Mesendoderm (in vitro differentiated cells): ENCODE measurements at regions not wholly inside any gene's neighbourhood (a gene's known extent, or its start where the extent isn't known, plus 50 kb on each side); places are given as distances from the start of the nearest gene placed in this dataset.
"Not testable (repeated sequence)": the region's sequence is repeated elsewhere in the genome, so short reads cannot be mapped to it uniquely, and the experiment has no call there.

Experiments used
- DNase-seq: peaks from one replicate; pipeline ENCODE4 v3.0.0; 2013
- H2AK5ac ChIP-seq: 2 replicates; pipeline ENCODE4 v1.6.1; 2013; ENCODE audit warnings: low read length, inconsistent platforms
- H2BK120ac ChIP-seq: 2 replicates; pipeline ENCODE4 v1.6.1; 2013; ENCODE audit warnings: low read depth, mild to moderate bottlenecking, low read length, moderate library complexity, mixed read lengths
- H2BK15ac ChIP-seq: replicated peaks from 2 replicates; pipeline ENCODE4 v1.6.1; 2013; ENCODE audit warnings: low read depth, mild to moderate bottlenecking, moderate library complexity
- H2BK5ac ChIP-seq: 2 replicates; pipeline ENCODE4 v1.6.1; 2013; ENCODE audit warnings: low read length, inconsistent platforms
- H3K18ac ChIP-seq: 2 replicates; pipeline ENCODE4 v1.6.1; 2013; ENCODE audit warnings: mild to moderate bottlenecking, low read length, mixed read lengths
- H3K23ac ChIP-seq: one replicate; pipeline ENCODE4 v1.6.1; 2013; ENCODE audit warnings: low read length
- H3K27ac ChIP-seq: 2 replicates; pipeline ENCODE4 v1.5.1; 2013; ENCODE audit warnings: low read depth, mild to moderate bottlenecking, inconsistent platforms, low read length, moderate library complexity
- H3K27me3 ChIP-seq: 2 replicates; pipeline ENCODE4 v1.6.1; 2013; ENCODE audit warnings: low read length, control low read depth, mild to moderate bottlenecking, inconsistent platforms; ENCODE audit not compliant: insufficient read depth, poor library complexity
- H3K36me3 ChIP-seq: 2 replicates; pipeline ENCODE4 v1.6.1; 2013; ENCODE audit warnings: low read length, inconsistent platforms; ENCODE audit not compliant: control insufficient read depth, insufficient read depth
- H3K4ac ChIP-seq: one replicate; pipeline ENCODE4 v1.6.1; 2013; ENCODE audit warnings: low read depth, mild to moderate bottlenecking, low read length, moderate library complexity
- H3K4me1 ChIP-seq: 2 replicates; pipeline ENCODE4 v1.6.1; 2013; ENCODE audit warnings: low read depth, low read length, inconsistent platforms; ENCODE audit not compliant: control insufficient read depth
- H3K4me2 ChIP-seq: 2 replicates; pipeline ENCODE4 v1.6.1; 2013; ENCODE audit warnings: low read length
- H3K4me3 ChIP-seq: 2 replicates; pipeline ENCODE4 v1.5.1; 2013; ENCODE audit warnings: mild to moderate bottlenecking, low read length
- H3K56ac ChIP-seq: one replicate; pipeline ENCODE4 v1.6.1; 2013; ENCODE audit warnings: low read length
- H3K79me1 ChIP-seq: 2 replicates; pipeline ENCODE4 v1.6.1; 2013; ENCODE audit warnings: low read length, inconsistent platforms
- H3K79me2 ChIP-seq: 2 replicates; pipeline ENCODE4 v1.6.1; 2013; ENCODE audit warnings: mild to moderate bottlenecking, low read length; ENCODE audit not compliant: control insufficient read depth, insufficient read depth
- H3K9ac ChIP-seq: 2 replicates; pipeline ENCODE4 v1.6.1; 2013; ENCODE audit warnings: low read length, inconsistent platforms
- H4K5ac ChIP-seq: one replicate; pipeline ENCODE4 v1.6.1; 2013; ENCODE audit warnings: low read length
- H4K8ac ChIP-seq: one replicate; pipeline ENCODE4 v1.6.1; 2013; ENCODE audit warnings: low read depth, mild to moderate bottlenecking, control low read depth, low read length, moderate library complexity
- WGBS: extraction: QIAGEN DNeasy Blood & Tissue Kit; methylation state at CpG from one replicate; pipeline ENCODE4 v1.1.7; 2013; ENCODE audit warnings: low lambda C conversion rate, missing lambda C conversion rate; ENCODE audit not compliant: insufficient coverage; ENCODE audit errors: extremely low coverage; 5-methylcytosine and 5-hydroxymethylcytosine counted together

DNA sequence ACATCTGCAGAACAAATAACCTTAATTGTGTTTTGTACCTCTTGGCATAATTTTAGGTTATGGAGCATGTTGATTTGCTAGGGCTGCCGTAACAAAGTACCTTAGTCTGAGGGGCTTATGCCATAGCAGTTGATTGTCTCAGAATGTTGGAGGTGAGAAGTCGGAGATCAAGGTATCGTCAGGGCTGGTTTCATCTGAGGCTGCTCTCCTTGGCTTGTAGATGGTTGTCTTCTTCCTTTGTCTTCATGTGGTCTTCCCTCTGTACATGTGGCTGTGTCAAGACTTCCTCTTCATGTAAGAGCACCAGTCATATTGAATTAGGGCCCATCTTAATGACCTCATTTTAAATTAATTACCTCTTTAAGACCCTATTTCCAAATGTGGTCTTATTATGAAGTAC lies 64.4 kb upstream of the PTHLH start:
- Histone ChIP-seq H2BK5ac (no peak overlapping the region), H3K79me2 (no peaks in the 10 kb centered on the region), H3K56ac (no peak overlapping the region), H3K4me3 (no peak overlapping the region), H3K4me1 (no peaks in the 10 kb centered on the region), H2BK120ac (no peak overlapping the region), H3K4ac (no peak overlapping the region), H3K79me1 (no peaks in the 10 kb centered on the region), H2AK5ac (no peak overlapping the region), H3K27me3 (no peaks in the 10 kb centered on the region), H2BK15ac (no peak overlapping the region), H3K18ac (no peak overlapping the region), H3K36me3 (no peaks in the 10 kb centered on the region), H4K5ac (no peak overlapping the region), H3K9ac (no peak overlapping the region), H3K23ac (no peak overlapping the region), H3K27ac (no peak overlapping the region), H4K8ac (no peak overlapping the region), H3K4me2 (no peak overlapping the region)
- DNase-seq, result no peak
- WGBS, result no CpG with 5 or more reads among the region's 3 CpGs

DNA sequence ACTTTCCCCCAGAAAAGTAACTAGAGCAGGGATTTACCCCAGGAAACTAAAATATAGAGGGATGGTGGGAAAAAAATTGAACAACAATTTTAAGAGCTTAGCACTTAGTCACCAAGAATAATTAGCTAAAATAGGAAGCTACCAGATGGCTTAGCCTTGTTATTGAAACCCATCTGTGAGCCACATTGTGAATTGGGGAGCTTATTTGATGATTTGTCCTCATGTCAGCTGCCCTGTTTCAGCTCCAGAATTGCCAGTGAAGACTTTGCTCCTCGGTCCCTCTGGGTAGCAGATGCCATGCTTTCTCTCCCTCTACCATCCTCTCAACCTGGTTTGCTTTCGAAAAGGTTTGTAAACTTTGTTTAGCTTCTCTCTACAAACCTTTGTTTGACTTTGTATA lies 67.7 kb upstream of the PTHLH start:
- H3K27ac ChIP-seq, result no peak overlapping the region
- no peak overlapping the region for H3K18ac ChIP-seq
- no peak overlapping the region for H3K23ac ChIP-seq
- H3K36me3 ChIP-seq, result no peaks in the 10 kb centered on the region
- no peak overlapping the region for H2AK5ac ChIP-seq
- no peaks in the 10 kb centered on the region for H3K79me2 ChIP-seq
- no peak overlapping the region for H2BK120ac ChIP-seq
- H3K4me3 ChIP-seq, result no peak overlapping the region
- no peak overlapping the region for H2BK5ac ChIP-seq
- H3K27me3 ChIP-seq, result no peaks in the 10 kb centered on the region
- no peak overlapping the region for H2BK15ac ChIP-seq
- H4K8ac ChIP-seq, result no peak overlapping the region
- DNase-seq, result no peak
- no peaks in the 10 kb centered on the region for H3K79me1 ChIP-seq
- no peak overlapping the region for H3K4me2 ChIP-seq
- no peak overlapping the region for H3K9ac ChIP-seq
- H3K4ac ChIP-seq, result no peak overlapping the region
- no peak overlapping the region for H4K5ac ChIP-seq
- no CpG with 5 or more reads among the region's 2 CpGs for WGBS
- no peaks in the 10 kb centered on the region for H3K4me1 ChIP-seq
- H3K56ac ChIP-seq, result no peak overlapping the region

DNA sequence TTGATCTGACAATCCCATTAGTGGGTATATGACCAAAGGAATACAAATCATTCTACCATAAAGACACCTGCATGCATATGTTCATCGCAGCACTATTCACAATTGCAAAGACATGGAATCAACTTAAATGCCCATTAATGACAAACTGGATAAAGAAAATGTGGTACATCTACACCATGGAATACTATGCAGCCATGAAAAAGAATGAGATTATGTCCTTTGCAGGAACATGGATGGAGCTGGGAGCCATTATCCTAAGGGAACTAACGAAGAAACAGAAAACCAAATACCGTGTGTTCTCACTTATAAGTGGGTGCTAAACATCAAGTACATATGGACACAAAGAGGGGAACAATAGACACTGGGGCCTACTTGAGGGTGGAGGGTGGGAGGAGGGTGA lies 74.1 kb upstream of the PTHLH start:
- not testable (repeated sequence) for H2AK5ac ChIP-seq, H2BK120ac ChIP-seq, H3K4me3 ChIP-seq, H3K4ac ChIP-seq, H4K5ac ChIP-seq, H3K4me1 ChIP-seq, H3K4me2 ChIP-seq, H3K79me1 ChIP-seq, H4K8ac ChIP-seq, H3K18ac ChIP-seq, H3K23ac ChIP-seq, H2BK5ac ChIP-seq, H3K27ac ChIP-seq, H3K79me2 ChIP-seq, H3K36me3 ChIP-seq, H3K9ac ChIP-seq, DNase-seq, H2BK15ac ChIP-seq, H3K56ac ChIP-seq, H3K27me3 ChIP-seq
- no CpG with 5 or more reads among the region's 3 CpGs for WGBS

DNA sequence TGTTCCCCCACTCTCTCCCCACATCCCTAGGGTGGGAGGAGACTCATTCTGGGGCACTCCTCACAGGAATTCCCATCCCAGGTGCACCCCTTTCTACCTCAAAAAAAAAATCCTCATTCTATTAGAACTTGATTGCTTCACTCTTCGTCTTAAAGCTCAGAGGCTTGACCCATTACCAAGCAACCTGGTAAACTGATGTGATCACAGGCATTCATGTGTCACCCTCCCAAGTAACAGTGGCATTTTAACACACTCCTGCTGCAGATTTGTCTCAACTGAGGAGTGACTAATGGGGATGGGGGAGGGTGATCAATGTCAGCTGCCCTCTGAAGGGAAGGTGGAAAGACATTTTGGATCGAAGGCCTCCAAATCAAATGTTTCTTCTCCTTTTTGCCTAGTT lies 78.1 kb upstream of the PTHLH start:
- WGBS, result no CpG with 5 or more reads among the region's 2 CpGs
- H3K79me1 ChIP-seq, result no peaks in the 10 kb centered on the region

DNA sequence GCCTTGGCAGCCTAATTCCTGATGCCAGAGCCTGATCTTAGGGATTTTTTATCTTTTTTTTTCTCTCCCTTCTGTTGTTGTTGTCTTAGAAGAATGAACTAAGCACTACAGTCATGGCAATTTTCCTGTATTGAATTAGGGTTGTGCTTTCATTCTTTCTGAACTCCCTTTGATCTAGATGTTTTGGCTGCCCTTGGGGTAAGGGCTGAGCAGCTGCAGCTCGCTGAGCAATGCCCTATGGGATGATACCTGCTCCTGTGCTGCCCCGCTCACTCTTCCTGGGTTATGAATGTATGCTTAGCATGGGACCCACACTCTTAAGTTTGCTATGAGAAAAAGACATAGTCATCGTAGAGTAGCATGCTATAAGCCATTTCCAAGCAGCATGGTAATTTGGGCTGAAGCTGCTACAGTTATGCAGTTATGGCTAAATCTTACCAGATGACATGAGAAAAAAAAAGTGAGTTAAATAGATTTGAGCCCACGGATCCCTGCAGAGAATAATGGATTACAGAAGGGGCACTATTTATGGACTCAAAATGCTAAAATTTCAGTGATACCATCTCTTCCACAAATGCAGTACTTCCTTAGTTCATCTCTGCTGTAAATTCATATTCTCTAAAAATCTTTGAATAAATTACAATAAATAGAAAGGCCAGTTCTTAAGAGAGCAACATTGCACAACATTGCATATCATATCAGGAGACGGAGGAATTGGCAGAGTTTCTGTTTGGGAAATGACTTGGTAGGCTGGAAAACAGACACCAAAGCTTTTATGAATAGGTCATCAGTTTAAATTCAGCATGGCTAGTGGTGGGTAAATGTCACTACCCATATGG lies 79.2 kb upstream of the PTHLH start:
- no peak overlapping the region for H2AK5ac ChIP-seq
- H3K9ac ChIP-seq, result no peak overlapping the region
- no peak overlapping the region for H3K27ac ChIP-seq
- no peak overlapping the region for H3K4me2 ChIP-seq
- no peak for DNase-seq
- no peak overlapping the region for H2BK120ac ChIP-seq
- no peaks in the 10 kb centered on the region for H3K36me3 ChIP-seq
- H3K79me1 ChIP-seq, result no peaks in the 10 kb centered on the region
- H3K27me3 ChIP-seq, result no peaks in the 10 kb centered on the region
- no peaks in the 10 kb centered on the region for H3K4me1 ChIP-seq
- H3K56ac ChIP-seq, result no peak overlapping the region
- no peak overlapping the region for H3K18ac ChIP-seq
- no peaks in the 10 kb centered on the region for H3K79me2 ChIP-seq
- no peak overlapping the region for H3K4ac ChIP-seq
- no CpG with 5 or more reads among the region's 5 CpGs for WGBS
- H2BK5ac ChIP-seq, result no peak overlapping the region
- no peak overlapping the region for H2BK15ac ChIP-seq
- H3K4me3 ChIP-seq, result no peak overlapping the region
- H4K8ac ChIP-seq, result no peak overlapping the region
- no peak overlapping the region for H3K23ac ChIP-seq
- H4K5ac ChIP-seq, result no peak overlapping the region

More for the DNA sequence above, 78.1 kb upstream of the PTHLH start:
- no peak overlapping the region for H3K27ac ChIP-seq
- no peak overlapping the region for H2BK15ac ChIP-seq
- no peaks in the 10 kb centered on the region for H3K27me3 ChIP-seq
- H3K9ac ChIP-seq, result no peak overlapping the region
- no peaks in the 10 kb centered on the region for H3K36me3 ChIP-seq
- no peak overlapping the region for H3K23ac ChIP-seq
- H3K4me2 ChIP-seq, result no peak overlapping the region
- no peak overlapping the region for H4K5ac ChIP-seq
- H3K4me3 ChIP-seq, result no peak overlapping the region
- no peak overlapping the region for H4K8ac ChIP-seq
- H2AK5ac ChIP-seq, result no peak overlapping the region
- no peaks in the 10 kb centered on the region for H3K4me1 ChIP-seq
- no peak overlapping the region for H2BK5ac ChIP-seq
- no peak overlapping the region for H3K4ac ChIP-seq
- H3K79me2 ChIP-seq, result no peaks in the 10 kb centered on the region
- no peak overlapping the region for H2BK120ac ChIP-seq
- peak; percentile 64 for DNase-seq
- H3K56ac ChIP-seq, result no peak overlapping the region
- no peak overlapping the region for H3K18ac ChIP-seq

DNA sequence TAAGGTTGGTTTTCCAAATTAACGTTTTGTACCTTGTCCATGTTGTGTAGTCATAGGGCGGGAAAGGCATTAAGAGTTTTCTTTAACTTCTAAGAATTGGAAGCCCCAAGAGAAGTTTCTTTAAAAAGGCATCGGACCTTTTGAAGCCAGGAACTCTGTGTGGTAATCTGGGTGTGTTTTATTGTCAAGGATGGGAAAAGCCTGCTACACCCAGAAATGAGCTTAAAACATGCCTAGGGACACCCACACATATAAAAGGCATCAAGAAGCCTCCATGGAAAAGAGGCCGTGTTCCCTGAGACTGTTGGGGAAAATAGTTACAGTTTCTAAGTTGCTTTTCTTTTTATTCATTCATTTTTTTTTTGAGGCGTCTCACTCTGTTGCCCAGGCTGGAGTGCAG lies 81.0 kb upstream of the PTHLH start:
- H3K4ac ChIP-seq, result no peak overlapping the region
- H3K23ac ChIP-seq, result no peak overlapping the region
- no peaks in the 10 kb centered on the region for H3K36me3 ChIP-seq
- no peak overlapping the region for H2BK5ac ChIP-seq
- H3K27me3 ChIP-seq, result no peaks in the 10 kb centered on the region
- no peak overlapping the region for H4K5ac ChIP-seq
- H4K8ac ChIP-seq, result no peak overlapping the region
- no peak overlapping the region for H2AK5ac ChIP-seq
- H3K9ac ChIP-seq, result no peak overlapping the region
- H2BK15ac ChIP-seq, result no peak overlapping the region
- DNase-seq, result no peak
- no CpG with 5 or more reads among the region's 5 CpGs for WGBS
- H3K79me1 ChIP-seq, result no peaks in the 10 kb centered on the region
- H2BK120ac ChIP-seq, result no peak overlapping the region
- no peak overlapping the region for H3K4me3 ChIP-seq
- no peak overlapping the region for H3K4me2 ChIP-seq
- H3K79me2 ChIP-seq, result no peaks in the 10 kb centered on the region
- H3K18ac ChIP-seq, result no peak overlapping the region
- H3K56ac ChIP-seq, result no peak overlapping the region
- no peaks in the 10 kb centered on the region for H3K4me1 ChIP-seq
- no peak overlapping the region for H3K27ac ChIP-seq
